Glutamatergic neuron (in vitro differentiated cells): ENCODE measurements at regions not wholly inside any gene's neighbourhood (a gene's known extent, or its start where the extent isn't known, plus 50 kb on each side); places are given as distances from the start of the nearest gene placed in this dataset.

Source experiments
- DNase-seq: peaks from one replicate; pipeline ENCODE4 v3.0.0; 2022
- H3K27ac Mint-ChIP-seq: one replicate; pipeline ENCODE4 v1.8.0; 2020; ENCODE audit warnings: mild to moderate bottlenecking, mixed read lengths, inconsistent platforms; ENCODE audit not compliant: unreplicated experiment
- H3K27me3 Mint-ChIP-seq: one replicate; pipeline ENCODE4 v1.8.0; 2020; ENCODE audit warnings: mild to moderate bottlenecking, moderate library complexity, mixed read lengths, inconsistent platforms; ENCODE audit not compliant: unreplicated experiment
- H3K36me3 Mint-ChIP-seq: one replicate; pipeline ENCODE4 v1.8.0; 2020; ENCODE audit warnings: mild to moderate bottlenecking, mixed read lengths, inconsistent platforms; ENCODE audit not compliant: unreplicated experiment
- H3K4me1 Mint-ChIP-seq: one replicate; pipeline ENCODE4 v1.8.0; 2020; ENCODE audit warnings: mild to moderate bottlenecking, low read depth, mixed read lengths, inconsistent platforms; ENCODE audit not compliant: unreplicated experiment
- H3K4me3 Mint-ChIP-seq: one replicate; pipeline ENCODE4 v1.8.0; 2020; ENCODE audit warnings: mild to moderate bottlenecking, mixed read lengths, inconsistent platforms; ENCODE audit not compliant: unreplicated experiment
- H3K9me3 Mint-ChIP-seq: one replicate; pipeline ENCODE4 v1.8.0; 2020; ENCODE audit warnings: mild to moderate bottlenecking, moderate library complexity, mixed read lengths, inconsistent platforms; ENCODE audit not compliant: unreplicated experiment
- CTCF ChIP-seq: fragments of 200-600 bp; sonication (generic); IDR thresholded peaks from one replicate; pipeline ENCODE4 v1.5.0; 2021; ENCODE audit not compliant: partially characterized antibody, unreplicated experiment

- Mint-ChIP-seq H3K36me3 (no peaks in the 10 kb centered on the region), H3K4me3 (no peak overlapping the region), H3K4me1 (no peaks in the 10 kb centered on the region), H3K9me3 (no peaks in the 10 kb centered on the region), H3K27ac (no peak overlapping the region), H3K27me3 (no peaks in the 10 kb centered on the region)
- no peak for TF ChIP-seq CTCF
- DNase-seq = no peak
Measured at GRCh38 chr2:183665425-183665824, 541.2 kb downstream of the NUP35 start.

GRCh38 chr2:183666031-183666430 is 541.8 kb downstream of the NUP35 start:
- H3K9me3 Mint-ChIP-seq = no peaks in the 10 kb centered on the region
- no peaks in the 10 kb centered on the region for H3K36me3 Mint-ChIP-seq
- no peaks in the 10 kb centered on the region for H3K27me3 Mint-ChIP-seq
- no peak overlapping the region for H3K4me3 Mint-ChIP-seq
- H3K27ac Mint-ChIP-seq = no peak overlapping the region
- H3K4me1 Mint-ChIP-seq = no peaks in the 10 kb centered on the region
- TF ChIP-seq CTCF = no peak
- DNase-seq = no peak

GRCh38 chr2:183671233-183671632 is 547.0 kb downstream of the NUP35 start:
- no peaks in the 10 kb centered on the region for H3K27me3 Mint-ChIP-seq
- no peaks in the 10 kb centered on the region for H3K9me3 Mint-ChIP-seq
- TF ChIP-seq CTCF = no peak
- no peak overlapping the region for H3K4me3 Mint-ChIP-seq
- H3K4me1 Mint-ChIP-seq = no peaks in the 10 kb centered on the region
- no peaks in the 10 kb centered on the region for H3K36me3 Mint-ChIP-seq
- DNase-seq = no peak
- no peak overlapping the region for H3K27ac Mint-ChIP-seq

- Mint-ChIP-seq H3K9me3 (no peaks in the 10 kb centered on the region), H3K36me3 (no peaks in the 10 kb centered on the region), H3K4me1 (no peaks in the 10 kb centered on the region), H3K27me3 (no peaks in the 10 kb centered on the region), H3K4me3 (no peak overlapping the region), H3K27ac (no peak overlapping the region)
- DNase-seq = no peak
- TF ChIP-seq CTCF = no peak
Measured at GRCh38 chr2:183678908-183679307, 554.7 kb downstream of the NUP35 start.

GRCh38 chr2:183680573-183680972 is 556.3 kb downstream of the NUP35 start:
- no peak for DNase-seq
- Mint-ChIP-seq H3K4me3 (no peak overlapping the region), H3K9me3 (no peaks in the 10 kb centered on the region), H3K4me1 (no peaks in the 10 kb centered on the region), H3K27ac (no peak overlapping the region), H3K27me3 (no peaks in the 10 kb centered on the region), H3K36me3 (no peaks in the 10 kb centered on the region)
- no peak for TF ChIP-seq CTCF
